GM12891 (cell line): ENCODE measurements at regions not wholly inside any gene's neighbourhood (a gene's known extent, or its start where the extent isn't known, plus 50 kb on each side); places are given as distances from the start of the nearest gene placed in this dataset.

ENCODE experiments used
- PAX5 ChIP-seq: IDR thresholded peaks from 2 replicates; pipeline ENCODE4 v1.6.1; 2011; ENCODE audit warnings: low read length, moderate library complexity, mild to moderate bottlenecking; ENCODE audit not compliant: insufficient read depth, severe bottlenecking
- POLR2A ChIP-seq: IDR thresholded peaks from 2 replicates; pipeline ENCODE4 v1.6.1; 2011; ENCODE audit warnings: low read depth, low read length, control low read depth
- POLR2AphosphoS5 ChIP-seq: IDR thresholded peaks from 2 replicates; pipeline ENCODE4 v1.6.1; 2011; ENCODE audit warnings: low read depth, low read length, control low read depth
- SPI1 ChIP-seq: IDR thresholded peaks from 2 replicates; pipeline ENCODE4 v1.6.1; 2011; ENCODE audit warnings: low read depth, low read length, control low read depth
- TAF1 ChIP-seq: IDR thresholded peaks from 2 replicates; pipeline ENCODE4 v1.6.1; 2011; ENCODE audit warnings: low read depth, low read length, control low read depth

DNA sequence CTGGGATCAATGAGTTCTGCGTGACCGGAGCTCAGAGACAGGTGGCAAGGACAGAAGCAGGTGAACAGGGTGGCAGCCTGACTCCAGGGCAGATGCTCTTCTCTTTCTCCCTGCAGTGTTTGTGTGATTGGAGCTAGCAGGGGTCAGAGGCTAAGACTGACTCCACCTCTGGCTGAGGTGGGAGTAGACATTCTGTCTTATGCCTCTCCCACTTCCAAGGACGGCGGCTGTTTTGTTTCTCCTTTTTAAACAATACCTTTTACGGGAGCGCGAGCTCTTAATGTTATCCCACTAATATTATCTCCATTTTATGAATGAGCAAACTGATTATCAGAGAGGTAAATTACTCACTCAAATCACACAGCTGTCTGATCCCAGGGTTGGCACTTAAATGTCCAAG, 323.7 kb downstream of the MIAT start:
- TF ChIP-seq POLR2A, result no peak
- no peak for TF ChIP-seq TAF1
- no peak for TF ChIP-seq POLR2AphosphoS5
- TF ChIP-seq SPI1, result no peak
- no peak for TF ChIP-seq PAX5
